ENCODE measurements at regions not wholly inside any gene's neighbourhood (a gene's known extent, or its start where the extent isn't known, plus 50 kb on each side); places are given as distances from the start of the nearest gene placed in this dataset.
A peak's percentile ranks its signal among the peaks of the same experiment; 100 is the strongest.

DNA sequence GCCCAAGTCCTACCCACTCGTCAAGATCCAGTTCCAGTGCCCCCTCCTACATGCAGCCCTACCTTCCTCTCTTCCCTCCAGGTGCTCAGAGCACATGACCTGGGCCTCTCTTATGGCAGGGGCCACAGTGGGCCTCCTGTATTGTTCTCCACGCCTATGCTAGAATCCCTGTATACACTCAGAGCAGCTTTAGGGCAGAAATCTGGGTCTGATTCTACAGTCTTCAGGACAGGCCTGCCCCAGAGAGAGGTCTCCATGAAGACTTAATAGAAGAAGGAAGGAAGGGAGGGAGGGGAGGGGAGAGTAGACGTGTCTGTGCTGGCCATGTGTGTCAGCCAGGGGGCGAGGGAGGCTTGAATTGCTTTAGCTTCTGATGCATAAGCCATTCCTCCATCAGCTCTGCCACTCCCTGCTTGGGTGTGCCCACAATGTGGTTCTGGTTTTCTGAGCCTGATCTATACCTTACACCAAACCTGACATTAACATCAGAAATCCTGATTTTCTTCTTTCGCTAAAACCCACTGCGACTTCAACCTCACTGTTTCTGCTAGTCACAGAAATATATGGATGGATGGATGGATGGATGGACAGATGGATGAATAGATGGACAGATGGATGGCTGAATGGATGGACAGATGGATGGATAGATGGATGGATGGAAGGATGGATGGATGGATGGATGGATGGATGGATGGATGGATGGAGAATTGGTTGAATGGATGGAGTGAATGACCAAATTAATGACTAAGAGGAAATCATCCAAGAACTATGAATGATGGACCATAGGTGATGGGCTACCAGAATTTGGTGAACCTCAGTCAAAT lies 56.6 kb upstream of the PRDM11 start:
- peaks cover 0 to 16% (median 0%) of the 10 kb centered on the region in 5 donors for H3K4me1 ChIP-seq (ENCODE audit: control insufficient read depth in 5 of 5, insufficient read depth in 5 of 5, low read length in 5 of 5)
- DNase-seq (no peak), ATAC-seq (ENCODE audit: insufficient read depth, low FRiP score) (peak; percentile 10)
- H3K27ac ChIP-seq (ENCODE audit: low read depth in 1 of 2, low read length in 1 of 2) = peak overlapping the region; percentile 62 to 74
- no peaks in the 10 kb centered on the region for H3K27me3 ChIP-seq (ENCODE audit: control insufficient read depth in 3 of 3, insufficient read depth in 3 of 3, low read length in 2 of 3)
- no peak overlapping the region for H3K4me3 ChIP-seq
- 57 to 67% methylated on average over 6 of the region's 6 CpGs for WGBS, 2 donors
- TF ChIP-seq, protein P1, sequence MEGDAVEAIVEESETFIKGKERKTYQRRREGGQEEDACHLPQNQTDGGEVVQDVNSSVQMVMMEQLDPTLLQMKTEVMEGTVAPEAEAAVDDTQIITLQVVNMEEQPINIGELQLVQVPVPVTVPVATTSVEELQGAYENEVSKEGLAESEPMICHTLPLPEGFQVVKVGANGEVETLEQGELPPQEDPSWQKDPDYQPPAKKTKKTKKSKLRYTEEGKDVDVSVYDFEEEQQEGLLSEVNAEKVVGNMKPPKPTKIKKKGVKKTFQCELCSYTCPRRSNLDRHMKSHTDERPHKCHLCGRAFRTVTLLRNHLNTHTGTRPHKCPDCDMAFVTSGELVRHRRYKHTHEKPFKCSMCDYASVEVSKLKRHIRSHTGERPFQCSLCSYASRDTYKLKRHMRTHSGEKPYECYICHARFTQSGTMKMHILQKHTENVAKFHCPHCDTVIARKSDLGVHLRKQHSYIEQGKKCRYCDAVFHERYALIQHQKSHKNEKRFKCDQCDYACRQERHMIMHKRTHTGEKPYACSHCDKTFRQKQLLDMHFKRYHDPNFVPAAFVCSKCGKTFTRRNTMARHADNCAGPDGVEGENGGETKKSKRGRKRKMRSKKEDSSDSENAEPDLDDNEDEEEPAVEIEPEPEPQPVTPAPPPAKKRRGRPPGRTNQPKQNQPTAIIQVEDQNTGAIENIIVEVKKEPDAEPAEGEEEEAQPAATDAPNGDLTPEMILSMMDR (IDR thresholded peaks at IDR 0.05; ENCODE audit: control extremely low read depth, extremely low read depth) = no peak
- H3K9me3 ChIP-seq (ENCODE audit: control insufficient read depth in 4 of 4, insufficient read depth in 3 of 4, low read length in 3 of 4) = no peaks in the 10 kb centered on the region
- no peaks in the 10 kb centered on the region for H3K36me3 ChIP-seq (ENCODE audit: control insufficient read depth in 4 of 4, insufficient read depth in 4 of 4, low read length in 4 of 4)
- H3K9ac ChIP-seq (ENCODE audit: insufficient read depth in 1 of 2, low read length in 2 of 2) = no peak overlapping the region

DNA sequence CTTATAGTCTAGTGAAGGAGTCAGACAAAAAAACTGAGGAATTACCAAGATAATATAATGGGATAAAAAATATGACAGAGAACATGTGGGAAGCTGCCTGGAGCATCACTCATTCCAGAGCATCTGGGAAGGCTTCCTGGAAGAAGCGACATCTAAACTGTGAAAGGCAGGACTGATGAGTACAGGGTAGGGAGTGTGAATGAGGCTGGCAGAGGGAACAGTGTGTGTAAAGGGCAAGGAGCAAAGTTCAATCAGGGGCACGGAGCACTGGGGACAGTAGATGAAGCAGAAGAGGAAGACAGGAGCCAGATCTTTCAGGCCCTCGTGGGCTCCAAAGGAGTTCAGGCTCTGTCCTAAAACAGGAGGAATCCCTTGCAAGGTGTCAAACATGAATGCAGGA lies 55.8 kb upstream of the PRDM11 start:
- ATAC-seq (ENCODE audit: insufficient read depth, low FRiP score) = no peak
- WGBS, 2 donors = 80 to 91% methylated on average over 3 of the region's 3 CpGs
- H3K4me1 ChIP-seq (ENCODE audit: control insufficient read depth in 5 of 5, insufficient read depth in 5 of 5, low read length in 5 of 5) = peaks cover 0 to 16% (median 0%) of the 10 kb centered on the region in 5 donors

DNA sequence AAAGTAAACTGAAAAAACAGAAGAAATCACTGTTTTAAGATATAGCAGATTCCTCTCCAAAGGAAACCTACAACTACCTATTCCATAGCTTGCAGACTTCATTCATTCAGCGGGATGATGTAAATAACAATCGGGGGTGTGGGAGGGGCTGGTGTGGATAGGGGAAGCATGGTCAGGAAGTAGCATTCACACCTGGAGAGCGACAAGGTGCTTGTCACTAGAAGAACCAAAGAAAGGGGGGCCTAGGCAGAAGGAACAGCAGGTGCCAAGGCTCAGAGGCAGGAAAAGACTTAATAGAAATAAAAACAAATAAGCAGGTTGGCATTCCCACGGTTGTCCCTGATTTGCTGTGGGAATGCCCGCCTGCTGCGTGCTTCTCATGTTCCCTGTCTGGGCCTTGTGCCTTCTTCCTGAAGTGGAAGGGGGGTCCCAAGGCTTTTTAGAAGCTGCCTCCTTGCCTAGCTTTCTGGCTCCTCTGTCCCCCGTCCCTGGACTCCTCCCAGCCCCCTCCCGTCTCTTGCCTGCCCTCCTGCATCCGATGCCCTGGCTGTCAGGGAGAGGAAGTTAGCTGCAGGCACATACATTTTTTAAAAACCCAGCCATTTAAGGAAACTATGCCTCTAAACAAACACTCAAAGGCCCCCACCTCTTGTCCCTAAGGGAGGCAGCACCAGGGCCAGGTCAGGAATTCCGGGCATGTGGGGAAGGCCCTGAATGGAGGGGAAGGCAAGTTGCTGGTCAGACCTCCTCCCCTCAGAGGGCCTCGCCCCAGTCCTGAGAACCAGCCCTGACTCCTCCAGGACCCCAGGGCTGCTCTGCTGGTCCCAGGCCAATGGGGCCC lies 54.7 kb upstream of the PRDM11 start:
- Histone ChIP-seq H3K9me3 (ENCODE audit: control insufficient read depth in 4 of 4, insufficient read depth in 3 of 4, low read length in 3 of 4) (no peaks in the 10 kb centered on the region), H3K36me3 (ENCODE audit: control insufficient read depth in 4 of 4, insufficient read depth in 4 of 4, low read length in 4 of 4) (no peaks in the 10 kb centered on the region), H3K27ac (ENCODE audit: low read depth in 1 of 2, low read length in 1 of 2) (no peak overlapping the region), H3K27me3 (ENCODE audit: control insufficient read depth in 3 of 3, insufficient read depth in 3 of 3, low read length in 2 of 3) (no peaks in the 10 kb centered on the region), H3K4me1 (ENCODE audit: control insufficient read depth in 5 of 5, insufficient read depth in 5 of 5, low read length in 5 of 5) (peaks cover 0 to 16% (median 0%) of the 10 kb centered on the region in 5 donors), H3K4me3 (no peak overlapping the region), H3K9ac (ENCODE audit: insufficient read depth in 1 of 2, low read length in 2 of 2) (no peak overlapping the region)
- WGBS, 2 donors = 28 to 34% methylated on average over 11 of the region's 11 CpGs
- ATAC-seq (ENCODE audit: insufficient read depth, low FRiP score) (no peak), DNase-seq (peak in 1 of 3 donors; percentile 23)
- TF ChIP-seq, protein P1 (IDR thresholded peaks at IDR 0.05; ENCODE audit: control extremely low read depth, extremely low read depth) = no peak

More for the DNA sequence above, 55.8 kb upstream of the PRDM11 start:
- Histone ChIP-seq H3K27me3 (ENCODE audit: control insufficient read depth in 3 of 3, insufficient read depth in 3 of 3, low read length in 2 of 3) (no peaks in the 10 kb centered on the region), H3K4me3 (no peak overlapping the region), H3K9me3 (ENCODE audit: control insufficient read depth in 4 of 4, insufficient read depth in 3 of 4, low read length in 3 of 4) (no peaks in the 10 kb centered on the region), H3K36me3 (ENCODE audit: control insufficient read depth in 4 of 4, insufficient read depth in 4 of 4, low read length in 4 of 4) (no peaks in the 10 kb centered on the region), H3K9ac (ENCODE audit: insufficient read depth in 1 of 2, low read length in 2 of 2) (no peak overlapping the region), H3K27ac (ENCODE audit: low read depth in 1 of 2, low read length in 1 of 2) (no peak overlapping the region)
- TF ChIP-seq, protein P1 (IDR thresholded peaks at IDR 0.05; ENCODE audit: control extremely low read depth, extremely low read depth) = no peak
- DNase-seq = no peak

Data from lung (tissue), 11 donors.